ENCODE measurements at regions not wholly inside any gene's neighbourhood (a gene's known extent, or its start where the extent isn't known, plus 50 kb on each side); places are given as distances from the start of the nearest gene placed in this dataset.

DNA sequence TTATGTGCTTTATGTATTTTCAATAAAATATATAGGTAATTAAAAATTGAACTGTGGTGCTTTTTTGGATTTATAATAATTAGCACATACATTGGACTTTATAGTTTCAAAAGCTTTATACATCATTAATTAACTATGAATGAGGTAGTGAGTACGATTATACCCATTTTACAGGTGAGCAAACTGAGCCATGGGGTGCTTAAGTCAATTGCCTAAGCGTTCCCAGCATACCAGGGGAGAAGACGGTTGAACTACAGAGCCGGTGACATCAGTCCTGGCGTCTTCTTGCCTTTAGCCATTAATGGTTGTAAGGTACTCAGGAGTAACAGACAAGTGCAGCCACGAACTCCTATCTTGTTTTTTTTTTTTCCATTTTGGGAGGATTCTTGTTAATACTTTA is 172.8 kb downstream of the GATA3 start:
- no peak for ATAC-seq (ENCODE audit: low FRiP score)
- TF ChIP-seq, protein P1, sequence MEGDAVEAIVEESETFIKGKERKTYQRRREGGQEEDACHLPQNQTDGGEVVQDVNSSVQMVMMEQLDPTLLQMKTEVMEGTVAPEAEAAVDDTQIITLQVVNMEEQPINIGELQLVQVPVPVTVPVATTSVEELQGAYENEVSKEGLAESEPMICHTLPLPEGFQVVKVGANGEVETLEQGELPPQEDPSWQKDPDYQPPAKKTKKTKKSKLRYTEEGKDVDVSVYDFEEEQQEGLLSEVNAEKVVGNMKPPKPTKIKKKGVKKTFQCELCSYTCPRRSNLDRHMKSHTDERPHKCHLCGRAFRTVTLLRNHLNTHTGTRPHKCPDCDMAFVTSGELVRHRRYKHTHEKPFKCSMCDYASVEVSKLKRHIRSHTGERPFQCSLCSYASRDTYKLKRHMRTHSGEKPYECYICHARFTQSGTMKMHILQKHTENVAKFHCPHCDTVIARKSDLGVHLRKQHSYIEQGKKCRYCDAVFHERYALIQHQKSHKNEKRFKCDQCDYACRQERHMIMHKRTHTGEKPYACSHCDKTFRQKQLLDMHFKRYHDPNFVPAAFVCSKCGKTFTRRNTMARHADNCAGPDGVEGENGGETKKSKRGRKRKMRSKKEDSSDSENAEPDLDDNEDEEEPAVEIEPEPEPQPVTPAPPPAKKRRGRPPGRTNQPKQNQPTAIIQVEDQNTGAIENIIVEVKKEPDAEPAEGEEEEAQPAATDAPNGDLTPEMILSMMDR (IDR thresholded peaks at IDR 0.05), result no peak
- no peak for DNase-seq (ENCODE audit: low spot score)

DNA sequence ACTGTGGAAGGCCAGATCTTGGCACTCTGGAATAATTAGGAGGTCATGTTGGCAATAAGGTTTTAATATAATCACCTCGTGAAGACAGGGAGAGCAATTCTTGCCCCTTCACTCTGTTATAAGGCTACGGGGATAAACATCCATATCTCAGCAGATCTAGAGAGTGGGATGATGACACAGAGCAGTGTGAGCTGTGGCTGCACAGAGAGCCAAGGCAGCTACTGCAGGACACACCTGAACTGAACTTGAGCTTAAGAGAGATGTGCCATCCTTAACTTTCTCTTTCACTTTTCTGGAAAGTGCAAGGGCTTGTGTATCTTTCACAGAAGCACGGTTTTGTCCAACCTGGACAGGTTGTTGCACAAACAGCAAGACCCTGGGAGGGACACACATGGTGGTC is 174.7 kb downstream of the GATA3 start:
- no peak for ATAC-seq (ENCODE audit: low FRiP score)

DNA sequence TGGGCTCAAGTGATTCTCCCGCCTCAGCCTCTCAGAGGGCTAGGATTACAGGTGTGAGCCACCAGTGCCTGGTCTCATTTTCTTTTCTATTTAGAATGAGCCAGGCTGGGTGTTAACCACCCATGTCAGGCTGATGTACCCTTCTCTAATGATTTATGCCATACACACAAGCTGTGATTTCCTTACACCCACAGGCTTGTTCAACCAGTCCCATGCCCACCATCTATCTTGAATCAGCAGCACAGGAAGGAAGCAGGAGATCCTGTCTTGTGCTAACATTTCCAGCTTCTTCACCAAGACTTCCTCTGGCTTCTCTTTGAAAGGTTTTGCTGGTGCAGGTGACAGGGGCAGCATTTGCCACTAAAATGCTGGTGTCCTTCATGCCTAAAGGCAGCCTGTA is 176.4 kb downstream of the GATA3 start:
- ATAC-seq (ENCODE audit: low FRiP score) (no peak), DNase-seq (ENCODE audit: low spot score) (no peak)
- TF ChIP-seq, protein P1 (IDR thresholded peaks at IDR 0.05), result no peak

More for the DNA sequence above, 174.7 kb downstream of the GATA3 start:
- DNase-seq (ENCODE audit: low spot score), result no peak
- TF ChIP-seq, protein P1 (IDR thresholded peaks at IDR 0.05), result no peak

DNA sequence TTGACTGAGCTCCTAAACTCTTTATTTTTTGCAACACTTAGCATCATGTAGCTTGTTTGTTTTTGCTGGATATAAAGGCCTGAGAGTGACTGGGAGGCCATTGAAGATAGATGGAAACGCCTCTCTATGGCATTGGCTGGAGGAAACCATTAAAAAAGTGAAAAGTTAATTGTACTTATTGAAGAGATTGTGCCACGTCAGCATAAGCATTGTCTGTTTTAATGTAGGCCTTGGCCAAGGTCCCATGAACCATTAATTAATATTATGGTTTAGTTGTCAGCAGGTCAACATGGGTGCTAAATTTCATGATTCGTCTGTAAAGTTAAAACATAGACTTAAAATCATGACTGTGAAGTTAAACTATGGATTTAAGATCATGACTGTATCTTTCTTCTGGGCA is 178.6 kb downstream of the GATA3 start:
- ATAC-seq (ENCODE audit: low FRiP score) (no peak), DNase-seq (ENCODE audit: low spot score) (no peak)
- TF ChIP-seq, protein P1 (IDR thresholded peaks at IDR 0.05), result no peak

DNA sequence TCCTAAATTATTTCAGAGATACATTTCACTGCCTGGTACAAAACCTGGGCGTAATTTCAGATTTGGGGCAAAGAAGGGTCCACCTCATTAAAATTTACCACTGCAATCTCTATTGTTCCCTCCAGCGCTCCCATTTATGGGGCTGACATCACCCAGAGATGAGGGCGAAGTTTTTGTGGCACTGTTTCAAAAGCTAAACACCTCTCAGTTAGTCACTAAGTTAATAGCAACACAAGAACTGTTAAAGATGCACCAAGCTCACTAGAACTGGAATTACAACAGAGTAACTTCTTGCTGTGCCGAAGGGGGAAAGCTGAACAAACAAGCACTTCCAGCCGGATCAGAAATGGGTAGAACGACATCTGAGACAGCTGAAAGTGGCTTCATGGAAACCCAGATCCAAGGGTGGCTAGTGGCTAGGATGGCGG is 179.4 kb downstream of the GATA3 start:
- DNase-seq (ENCODE audit: low spot score), result no peak
- TF ChIP-seq, protein P1 (IDR thresholded peaks at IDR 0.05), result no peak
- no peak for ATAC-seq (ENCODE audit: low FRiP score)

DNA sequence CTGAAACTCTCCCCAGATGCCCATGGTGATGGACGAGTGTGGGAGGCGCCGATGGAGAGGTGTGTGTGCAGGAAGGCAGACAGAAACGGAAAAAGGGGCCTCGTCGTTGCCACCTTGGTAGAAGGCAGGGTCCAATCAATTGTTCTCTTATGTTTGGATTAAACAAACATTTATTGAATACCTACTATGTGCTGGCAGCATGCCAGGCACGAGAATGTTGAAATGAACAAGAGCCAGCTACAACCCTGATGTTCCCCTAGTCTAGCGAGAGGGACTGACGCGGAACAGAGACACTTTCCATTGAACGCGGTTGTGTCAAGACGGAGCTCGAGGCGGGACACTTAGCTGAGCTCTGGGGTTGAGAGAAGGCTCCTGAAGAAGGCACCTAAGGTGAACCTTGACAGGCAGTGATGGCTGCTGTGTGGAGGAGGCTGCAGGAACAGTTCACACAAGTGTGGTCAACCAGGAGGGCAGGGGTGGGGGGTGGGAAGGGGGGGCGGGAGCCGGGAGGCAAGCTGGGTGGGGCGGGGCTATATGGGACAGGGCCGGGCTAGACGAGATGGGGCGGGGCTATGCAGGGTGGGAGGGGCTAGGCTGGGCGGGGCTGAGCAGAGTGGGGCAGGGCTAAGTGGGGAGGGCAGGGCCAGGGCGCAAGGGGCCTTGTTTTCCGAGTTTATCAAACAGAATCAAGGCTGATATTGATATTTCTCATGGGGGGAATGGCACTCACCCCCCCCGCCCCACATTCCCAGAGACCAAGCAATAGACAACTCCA is 181.0 kb downstream of the GATA3 start:
- ATAC-seq (ENCODE audit: low FRiP score) (no peak), DNase-seq (ENCODE audit: low spot score) (no peak)
- TF ChIP-seq, protein P1 (IDR thresholded peaks at IDR 0.05), result no peak

DNA sequence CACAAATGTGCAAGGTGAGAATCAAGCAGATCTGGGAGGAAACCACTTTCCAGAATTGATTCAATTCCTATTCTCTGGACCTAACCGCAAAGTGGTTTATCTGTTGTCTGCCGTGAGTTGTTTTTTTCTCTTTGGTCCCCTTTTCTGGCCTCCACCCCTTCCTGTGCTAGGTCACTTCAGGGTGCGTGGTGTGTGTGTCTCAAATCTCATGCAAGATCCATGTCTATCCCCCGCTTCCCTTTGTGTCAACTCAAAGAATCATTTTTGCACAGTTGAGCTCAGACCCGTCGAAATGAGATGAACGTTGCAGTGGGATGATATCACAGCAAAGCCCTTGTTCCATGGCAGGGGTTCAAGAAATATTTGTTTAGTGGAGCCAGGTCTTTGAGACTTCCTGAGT is 184.5 kb downstream of the GATA3 start:
- TF ChIP-seq, protein P1 (IDR thresholded peaks at IDR 0.05), result no peak
- DNase-seq (ENCODE audit: low spot score), result no peak
- no peak for ATAC-seq (ENCODE audit: low FRiP score)
